Endothelial cell of umbilical vein (primary cell): ENCODE measurements at regions not wholly inside any gene's neighbourhood (a gene's known extent, or its start where the extent isn't known, plus 50 kb on each side); places are given as distances from the start of the nearest gene placed in this dataset.

Experiments
- EZH2 ChIP-seq: IDR thresholded peaks from 2 replicates; pipeline ENCODE4 v1.6.1; 2012; ENCODE audit warnings: borderline replicate concordance, low read depth, mild to moderate bottlenecking, moderate library complexity, low read length, inconsistent platforms; ENCODE audit not compliant: severe bottlenecking
- FOS ChIP-seq: IDR thresholded peaks from 2 replicates; pipeline ENCODE4 v1.6.1; 2011; ENCODE audit warnings: mild to moderate bottlenecking, low read length, moderate library complexity, borderline replicate concordance; ENCODE audit not compliant: insufficient read depth
- JUN ChIP-seq: IDR thresholded peaks from 2 replicates; pipeline ENCODE4 v1.6.1; 2011; ENCODE audit warnings: borderline replicate concordance, low read depth; ENCODE audit not compliant: insufficient read length, insufficient read depth
- MYC ChIP-seq: IDR thresholded peaks from one replicate; pipeline ENCODE4 v1.6.1; 2011; ENCODE audit warnings: mild to moderate bottlenecking, low read depth, low read length
- POLR2A ChIP-seq: IDR thresholded peaks from 2 replicates; pipeline ENCODE4 v1.6.1; 2012; ENCODE audit warnings: low read depth, mild to moderate bottlenecking, control low read depth, low read length
- POLR2AphosphoS5 ChIP-seq: IDR thresholded peaks from 2 replicates; pipeline ENCODE4 v1.6.1; 2012; ENCODE audit warnings: low read depth, mild to moderate bottlenecking, control low read depth, low read length, moderate library complexity; ENCODE audit not compliant: insufficient read depth
- TF ChIP-seq, protein P1 (sequence below), 2 donors: IDR thresholded peaks; 1 replicate in 1 of 2; 2 replicates in 1 of 2; pipeline ENCODE4 v1.5.1; 2011; ENCODE audit warnings: low read length in 2 of 2, mild to moderate bottlenecking in 2 of 2, moderate library complexity in 2 of 2, control low read depth in 1 of 2, inconsistent platforms in 1 of 2, low read depth in 1 of 2; ENCODE audit not compliant: insufficient read depth in 1 of 2; ENCODE audit errors: extremely low read depth in 1 of 2
- TF ChIP-seq, protein P2 (sequence below): IDR thresholded peaks from 2 replicates; pipeline ENCODE4 v1.6.1; 2011; ENCODE audit not compliant: insufficient read depth, insufficient read length

DNA sequence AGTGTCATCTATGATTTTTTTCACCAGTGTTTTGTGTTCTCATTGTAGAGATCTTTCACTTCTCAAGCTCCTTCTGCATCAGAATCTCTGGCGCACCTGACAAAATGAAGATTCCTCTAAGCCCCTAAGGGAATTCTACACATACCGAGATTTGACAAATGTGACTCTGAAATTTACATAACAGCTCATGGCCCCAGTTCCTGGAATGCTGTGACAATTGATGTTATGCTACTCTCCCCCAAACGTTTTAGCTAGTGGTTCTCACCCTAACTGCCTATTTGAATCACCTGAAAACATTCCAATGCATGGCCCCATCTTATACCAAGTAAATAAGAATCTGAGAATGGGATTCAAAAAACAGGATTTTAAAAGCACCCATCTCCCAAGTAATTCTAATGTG, 162.1 kb upstream of the FKBP1C start:
- TF ChIP-seq, protein P1, sequence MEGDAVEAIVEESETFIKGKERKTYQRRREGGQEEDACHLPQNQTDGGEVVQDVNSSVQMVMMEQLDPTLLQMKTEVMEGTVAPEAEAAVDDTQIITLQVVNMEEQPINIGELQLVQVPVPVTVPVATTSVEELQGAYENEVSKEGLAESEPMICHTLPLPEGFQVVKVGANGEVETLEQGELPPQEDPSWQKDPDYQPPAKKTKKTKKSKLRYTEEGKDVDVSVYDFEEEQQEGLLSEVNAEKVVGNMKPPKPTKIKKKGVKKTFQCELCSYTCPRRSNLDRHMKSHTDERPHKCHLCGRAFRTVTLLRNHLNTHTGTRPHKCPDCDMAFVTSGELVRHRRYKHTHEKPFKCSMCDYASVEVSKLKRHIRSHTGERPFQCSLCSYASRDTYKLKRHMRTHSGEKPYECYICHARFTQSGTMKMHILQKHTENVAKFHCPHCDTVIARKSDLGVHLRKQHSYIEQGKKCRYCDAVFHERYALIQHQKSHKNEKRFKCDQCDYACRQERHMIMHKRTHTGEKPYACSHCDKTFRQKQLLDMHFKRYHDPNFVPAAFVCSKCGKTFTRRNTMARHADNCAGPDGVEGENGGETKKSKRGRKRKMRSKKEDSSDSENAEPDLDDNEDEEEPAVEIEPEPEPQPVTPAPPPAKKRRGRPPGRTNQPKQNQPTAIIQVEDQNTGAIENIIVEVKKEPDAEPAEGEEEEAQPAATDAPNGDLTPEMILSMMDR (IDR thresholded peaks at IDR 0.05; ENCODE audit: extremely low read depth in 1 of 2, insufficient read depth in 1 of 2, low read depth in 1 of 2, low read length in 2 of 2): no peak
- TF ChIP-seq POLR2AphosphoS5 (no peak), POLR2A (no peak), JUN (no peak), EZH2 (no peak), MYC (no peak), FOS (no peak)
- TF ChIP-seq, protein P2, sequence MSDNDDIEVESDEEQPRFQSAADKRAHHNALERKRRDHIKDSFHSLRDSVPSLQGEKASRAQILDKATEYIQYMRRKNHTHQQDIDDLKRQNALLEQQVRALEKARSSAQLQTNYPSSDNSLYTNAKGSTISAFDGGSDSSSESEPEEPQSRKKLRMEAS: no peak
